ENCODE measurements at regions not wholly inside any gene's neighbourhood (a gene's known extent, or its start where the extent isn't known, plus 50 kb on each side); places are given as distances from the start of the nearest gene placed in this dataset.
"Not testable (repeated sequence)": the region's sequence is repeated elsewhere in the genome, so short reads cannot be mapped to it uniquely, and the experiment has no call there.

- CTCF ChIA-PET, result no interaction called here
- H3K4me3 ChIP-seq (ENCODE audit: low read depth, low read length), result no peak overlapping the region
- H3K27ac ChIP-seq (ENCODE audit: extremely low read depth, low read depth, low read length), result no peak overlapping the region
- H3K4me1 ChIP-seq (ENCODE audit: control insufficient read depth, insufficient read depth, low read length), result no peaks in the 10 kb centered on the region
- POLR2A ChIA-PET, result no interaction called here
- no peaks in the 10 kb centered on the region for H3K9me3 ChIP-seq (ENCODE audit: control insufficient read depth, insufficient read depth, low read depth, low read length)
- H3K36me3 ChIP-seq (ENCODE audit: control insufficient read depth in 2 of 2, insufficient read depth in 1 of 2, low read length in 2 of 2), result no peaks in the 10 kb centered on the region
- TF ChIP-seq ZNF10 (tag by site-specific recombination; IDR thresholded peaks at IDR 0.05) (no peak), ZBTB7A (tag by site-specific recombination; IDR thresholded peaks at IDR 0.05; ENCODE audit: low read depth) (no peak), ZNF416 (tag by site-specific recombination; IDR thresholded peaks at IDR 0.05) (no peak), YY1 (tag by site-specific recombination; IDR thresholded peaks at IDR 0.05) (no peak), ZNF707 (tag by site-specific recombination; IDR thresholded peaks at IDR 0.05) (no peak), ZBTB1 (tag by site-specific recombination; IDR thresholded peaks at IDR 0.05) (no peak), ZNF221 (tag by site-specific recombination; IDR thresholded peaks at IDR 0.05; ENCODE audit: borderline replicate concordance) (no peak), ZNF629 (tag by site-specific recombination; IDR thresholded peaks at IDR 0.05) (no peak), REPIN1 (tag by site-specific recombination; IDR thresholded peaks at IDR 0.05; ENCODE audit: low read depth) (no peak)
- TF ChIP-seq, protein P1, sequence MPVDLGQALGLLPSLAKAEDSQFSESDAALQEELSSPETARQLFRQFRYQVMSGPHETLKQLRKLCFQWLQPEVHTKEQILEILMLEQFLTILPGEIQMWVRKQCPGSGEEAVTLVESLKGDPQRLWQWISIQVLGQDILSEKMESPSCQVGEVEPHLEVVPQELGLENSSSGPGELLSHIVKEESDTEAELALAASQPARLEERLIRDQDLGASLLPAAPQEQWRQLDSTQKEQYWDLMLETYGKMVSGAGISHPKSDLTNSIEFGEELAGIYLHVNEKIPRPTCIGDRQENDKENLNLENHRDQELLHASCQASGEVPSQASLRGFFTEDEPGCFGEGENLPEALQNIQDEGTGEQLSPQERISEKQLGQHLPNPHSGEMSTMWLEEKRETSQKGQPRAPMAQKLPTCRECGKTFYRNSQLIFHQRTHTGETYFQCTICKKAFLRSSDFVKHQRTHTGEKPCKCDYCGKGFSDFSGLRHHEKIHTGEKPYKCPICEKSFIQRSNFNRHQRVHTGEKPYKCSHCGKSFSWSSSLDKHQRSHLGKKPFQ (tag by site-specific recombination; IDR thresholded peaks at IDR 0.05), result no peak
These were observed 823.6 kb upstream of the ADGRB3 start for GRCh38 chr6:67811239-67812037.

DNA sequence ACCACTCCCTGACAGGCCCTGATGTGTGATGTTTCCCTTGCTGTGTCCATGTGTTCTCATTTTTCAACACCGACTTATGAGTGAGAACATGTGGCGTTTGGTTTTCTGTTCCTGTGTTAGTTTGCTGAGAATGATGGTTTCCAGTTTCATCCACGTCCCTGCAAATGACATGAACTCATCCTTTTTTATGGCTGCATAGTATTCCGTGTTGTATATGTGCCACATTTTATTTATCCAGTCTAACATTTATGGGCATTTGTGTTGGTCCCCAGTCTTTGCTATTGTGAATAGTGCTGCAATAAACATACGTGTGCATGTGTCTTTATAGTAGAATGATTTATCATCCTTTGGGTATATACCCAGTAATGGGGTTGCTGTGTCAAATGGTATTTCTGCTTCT is 830.3 kb upstream of the ADGRB3 start:
- H3K27ac ChIP-seq (ENCODE audit: extremely low read depth, low read depth, low read length); CTCF ChIA-PET; H3K4me3 ChIP-seq (ENCODE audit: low read depth, low read length); POLR2A ChIA-PET; H3K36me3 ChIP-seq (ENCODE audit: control insufficient read depth in 2 of 2, insufficient read depth in 1 of 2, low read length in 2 of 2); H3K9me3 ChIP-seq (ENCODE audit: control insufficient read depth, insufficient read depth, low read depth, low read length); H3K4me1 ChIP-seq (ENCODE audit: control insufficient read depth, insufficient read depth, low read length): not testable (repeated sequence)

DNA sequence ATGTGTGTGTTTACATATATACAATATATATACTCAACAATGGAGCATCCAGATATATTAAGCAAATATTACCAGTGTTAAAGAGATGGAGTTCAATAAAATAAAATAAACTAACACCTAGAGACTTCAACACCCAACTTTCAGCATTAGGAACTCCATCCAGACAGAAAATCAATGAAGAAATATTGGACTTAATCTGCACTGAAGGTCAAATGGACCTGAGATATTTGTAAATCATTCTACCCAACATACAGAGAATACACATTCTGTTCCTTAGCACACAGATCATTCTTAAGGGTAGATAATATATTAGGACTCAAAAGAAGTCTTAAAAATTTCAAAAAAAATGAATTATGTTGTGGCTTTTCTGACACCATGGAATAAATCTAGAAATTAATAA is 832.3 kb upstream of the ADGRB3 start:
- no peak for TF ChIP-seq ZNF549 (tag by site-specific recombination; IDR thresholded peaks at IDR 0.05)
- TF ChIP-seq ZNF580 (tag by site-specific recombination; IDR thresholded peaks at IDR 0.05), result no peak
- TF ChIP-seq, protein P2, sequence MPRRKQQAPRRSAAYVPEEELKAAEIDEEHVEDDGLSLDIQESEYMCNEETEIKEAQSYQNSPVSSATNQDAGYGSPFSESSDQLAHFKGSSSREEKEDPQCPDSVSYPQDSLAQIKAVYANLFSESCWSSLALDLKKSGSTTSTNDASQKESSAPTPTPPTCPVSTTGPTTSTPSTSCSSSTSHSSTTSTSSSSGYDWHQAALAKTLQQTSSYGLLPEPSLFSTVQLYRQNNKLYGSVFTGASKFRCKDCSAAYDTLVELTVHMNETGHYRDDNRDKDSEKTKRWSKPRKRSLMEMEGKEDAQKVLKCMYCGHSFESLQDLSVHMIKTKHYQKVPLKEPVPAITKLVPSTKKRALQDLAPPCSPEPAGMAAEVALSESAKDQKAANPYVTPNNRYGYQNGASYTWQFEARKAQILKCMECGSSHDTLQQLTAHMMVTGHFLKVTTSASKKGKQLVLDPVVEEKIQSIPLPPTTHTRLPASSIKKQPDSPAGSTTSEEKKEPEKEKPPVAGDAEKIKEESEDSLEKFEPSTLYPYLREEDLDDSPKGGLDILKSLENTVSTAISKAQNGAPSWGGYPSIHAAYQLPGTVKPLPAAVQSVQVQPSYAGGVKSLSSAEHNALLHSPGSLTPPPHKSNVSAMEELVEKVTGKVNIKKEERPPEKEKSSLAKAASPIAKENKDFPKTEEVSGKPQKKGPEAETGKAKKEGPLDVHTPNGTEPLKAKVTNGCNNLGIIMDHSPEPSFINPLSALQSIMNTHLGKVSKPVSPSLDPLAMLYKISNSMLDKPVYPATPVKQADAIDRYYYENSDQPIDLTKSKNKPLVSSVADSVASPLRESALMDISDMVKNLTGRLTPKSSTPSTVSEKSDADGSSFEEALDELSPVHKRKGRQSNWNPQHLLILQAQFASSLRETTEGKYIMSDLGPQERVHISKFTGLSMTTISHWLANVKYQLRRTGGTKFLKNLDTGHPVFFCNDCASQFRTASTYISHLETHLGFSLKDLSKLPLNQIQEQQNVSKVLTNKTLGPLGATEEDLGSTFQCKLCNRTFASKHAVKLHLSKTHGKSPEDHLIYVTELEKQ (tag by site-specific recombination; IDR thresholded peaks at IDR 0.05; ENCODE audit: borderline replicate concordance), result no peak
- TF ChIP-seq, protein P3, sequence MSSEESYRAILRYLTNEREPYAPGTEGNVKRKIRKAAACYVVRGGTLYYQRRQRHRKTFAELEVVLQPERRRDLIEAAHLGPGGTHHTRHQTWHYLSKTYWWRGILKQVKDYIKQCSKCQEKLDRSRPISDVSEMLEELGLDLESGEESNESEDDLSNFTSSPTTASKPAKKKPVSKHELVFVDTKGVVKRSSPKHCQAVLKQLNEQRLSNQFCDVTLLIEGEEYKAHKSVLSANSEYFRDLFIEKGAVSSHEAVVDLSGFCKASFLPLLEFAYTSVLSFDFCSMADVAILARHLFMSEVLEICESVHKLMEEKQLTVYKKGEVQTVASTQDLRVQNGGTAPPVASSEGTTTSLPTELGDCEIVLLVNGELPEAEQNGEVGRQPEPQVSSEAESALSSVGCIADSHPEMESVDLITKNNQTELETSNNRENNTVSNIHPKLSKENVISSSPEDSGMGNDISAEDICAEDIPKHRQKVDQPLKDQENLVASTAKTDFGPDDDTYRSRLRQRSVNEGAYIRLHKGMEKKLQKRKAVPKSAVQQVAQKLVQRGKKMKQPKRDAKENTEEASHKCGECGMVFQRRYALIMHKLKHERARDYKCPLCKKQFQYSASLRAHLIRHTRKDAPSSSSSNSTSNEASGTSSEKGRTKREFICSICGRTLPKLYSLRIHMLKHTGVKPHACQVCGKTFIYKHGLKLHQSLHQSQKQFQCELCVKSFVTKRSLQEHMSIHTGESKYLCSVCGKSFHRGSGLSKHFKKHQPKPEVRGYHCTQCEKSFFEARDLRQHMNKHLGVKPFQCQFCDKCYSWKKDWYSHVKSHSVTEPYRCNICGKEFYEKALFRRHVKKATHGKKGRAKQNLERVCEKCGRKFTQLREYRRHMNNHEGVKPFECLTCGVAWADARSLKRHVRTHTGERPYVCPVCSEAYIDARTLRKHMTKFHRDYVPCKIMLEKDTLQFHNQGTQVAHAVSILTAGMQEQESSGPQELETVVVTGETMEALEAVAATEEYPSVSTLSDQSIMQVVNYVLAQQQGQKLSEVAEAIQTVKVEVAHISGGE (tag by site-specific recombination; conservative IDR thresholded peaks at IDR 0.05; ENCODE audit: low read depth), result no peak
- TF ChIP-seq, protein P4, sequence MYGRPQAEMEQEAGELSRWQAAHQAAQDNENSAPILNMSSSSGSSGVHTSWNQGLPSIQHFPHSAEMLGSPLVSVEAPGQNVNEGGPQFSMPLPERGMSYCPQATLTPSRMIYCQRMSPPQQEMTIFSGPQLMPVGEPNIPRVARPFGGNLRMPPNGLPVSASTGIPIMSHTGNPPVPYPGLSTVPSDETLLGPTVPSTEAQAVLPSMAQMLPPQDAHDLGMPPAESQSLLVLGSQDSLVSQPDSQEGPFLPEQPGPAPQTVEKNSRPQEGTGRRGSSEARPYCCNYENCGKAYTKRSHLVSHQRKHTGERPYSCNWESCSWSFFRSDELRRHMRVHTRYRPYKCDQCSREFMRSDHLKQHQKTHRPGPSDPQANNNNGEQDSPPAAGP (tag by site-specific recombination; IDR thresholded peaks at IDR 0.05), result no peak
- Histone ChIP-seq H3K27ac (ENCODE audit: extremely low read depth, low read depth, low read length) (no peak overlapping the region), H3K9me3 (ENCODE audit: control insufficient read depth, insufficient read depth, low read depth, low read length) (no peaks in the 10 kb centered on the region), H3K4me3 (ENCODE audit: low read depth, low read length) (no peak overlapping the region), H3K4me1 (ENCODE audit: control insufficient read depth, insufficient read depth, low read length) (no peaks in the 10 kb centered on the region), H3K36me3 (ENCODE audit: control insufficient read depth in 2 of 2, insufficient read depth in 1 of 2, low read length in 2 of 2) (no peaks in the 10 kb centered on the region)
- CTCF ChIA-PET, result no interaction called here
- POLR2A ChIA-PET, result no interaction called here

All from HEK293 (cell line).